ENCODE measurements at regions not wholly inside any gene's neighbourhood (a gene's known extent, or its start where the extent isn't known, plus 50 kb on each side); places are given as distances from the start of the nearest gene placed in this dataset.

GRCh38 chr5:107248066-107248695 lies 422.6 kb downstream of the EFNA5 start:
- peak; percentile 70 for TF ChIP-seq CTCF (IDR thresholded peaks at IDR 0.05)
- peaks cover 5% of the 10 kb centered on the region for H3K4me1 Mint-ChIP-seq
- no peak overlapping the region for H3K4me3 Mint-ChIP-seq
- H3K27me3 Mint-ChIP-seq (ENCODE audit: low read depth, poor library complexity): peaks cover 7% of the 10 kb centered on the region
- no peaks in the 10 kb centered on the region for H3K36me3 Mint-ChIP-seq (ENCODE audit: low read depth)
- no peaks in the 10 kb centered on the region for H3K9me3 Mint-ChIP-seq
- DNase-seq: peak; percentile 67
- H3K27ac Mint-ChIP-seq: no peak overlapping the region

GRCh38 chr5:107247427-107247826 lies 423.3 kb downstream of the EFNA5 start:
- Mint-ChIP-seq H3K36me3 (ENCODE audit: low read depth) (no peaks in the 10 kb centered on the region), H3K4me3 (no peak overlapping the region), H3K27me3 (ENCODE audit: low read depth, poor library complexity) (peaks cover 7% of the 10 kb centered on the region), H3K27ac (no peak overlapping the region), H3K4me1 (no peaks in the 10 kb centered on the region), H3K9me3 (no peaks in the 10 kb centered on the region)
- TF ChIP-seq CTCF (IDR thresholded peaks at IDR 0.05): no peak
- no peak for DNase-seq

GRCh38 chr5:107243220-107243579 lies 427.5 kb downstream of the EFNA5 start:
- DNase-seq: no peak
- H3K27ac Mint-ChIP-seq: no peak overlapping the region
- H3K27me3 Mint-ChIP-seq (ENCODE audit: low read depth, poor library complexity): peaks cover 2% of the 10 kb centered on the region
- H3K4me3 Mint-ChIP-seq: no peak overlapping the region
- H3K36me3 Mint-ChIP-seq (ENCODE audit: low read depth): no peaks in the 10 kb centered on the region
- no peaks in the 10 kb centered on the region for H3K4me1 Mint-ChIP-seq
- H3K9me3 Mint-ChIP-seq: no peaks in the 10 kb centered on the region
- TF ChIP-seq CTCF (IDR thresholded peaks at IDR 0.05): no peak

GRCh38 chr5:107242411-107243219 lies 428.1 kb downstream of the EFNA5 start:
- TF ChIP-seq CTCF (IDR thresholded peaks at IDR 0.05): no peak
- H3K27me3 Mint-ChIP-seq (ENCODE audit: low read depth, poor library complexity): no peaks in the 10 kb centered on the region
- no peaks in the 10 kb centered on the region for H3K9me3 Mint-ChIP-seq
- DNase-seq: no peak
- H3K4me1 Mint-ChIP-seq: no peaks in the 10 kb centered on the region
- H3K36me3 Mint-ChIP-seq (ENCODE audit: low read depth): no peaks in the 10 kb centered on the region
- H3K4me3 Mint-ChIP-seq: no peak overlapping the region
- no peak overlapping the region for H3K27ac Mint-ChIP-seq

- TF ChIP-seq CTCF (IDR thresholded peaks at IDR 0.05): no peak
- Mint-ChIP-seq H3K27ac (no peak overlapping the region), H3K4me3 (no peak overlapping the region), H3K9me3 (no peaks in the 10 kb centered on the region), H3K4me1 (no peaks in the 10 kb centered on the region), H3K27me3 (ENCODE audit: low read depth, poor library complexity) (no peaks in the 10 kb centered on the region), H3K36me3 (ENCODE audit: low read depth) (no peaks in the 10 kb centered on the region)
- DNase-seq: no peak
These were observed 428.9 kb downstream of the EFNA5 start for GRCh38 chr5:107241841-107242240.

DNA sequence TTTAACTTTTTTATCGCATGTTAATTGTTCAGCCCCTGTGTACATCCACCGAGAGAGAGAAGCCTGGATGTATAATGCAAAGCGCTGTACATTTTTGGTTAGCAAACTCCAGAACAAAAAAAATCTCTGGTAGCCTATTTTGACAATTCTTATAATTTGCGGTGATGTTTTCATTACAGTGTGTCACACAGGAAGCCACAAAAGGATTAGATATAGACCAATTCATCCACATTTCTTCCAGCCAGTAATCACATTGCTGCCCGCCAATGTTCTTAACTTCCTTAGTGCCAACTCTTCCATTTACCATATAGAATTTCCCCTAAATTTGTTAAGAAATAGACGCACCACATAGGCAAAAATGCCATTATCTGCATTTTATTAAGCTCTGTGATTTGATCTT lies 435.6 kb downstream of the EFNA5 start:
- no peak for DNase-seq
- Mint-ChIP-seq H3K27me3 (ENCODE audit: low read depth, poor library complexity) (no peaks in the 10 kb centered on the region), H3K36me3 (ENCODE audit: low read depth) (no peaks in the 10 kb centered on the region), H3K27ac (no peak overlapping the region), H3K9me3 (no peaks in the 10 kb centered on the region), H3K4me1 (no peaks in the 10 kb centered on the region), H3K4me3 (no peak overlapping the region)
- no peak for TF ChIP-seq CTCF (IDR thresholded peaks at IDR 0.05)

All from nephron progenitor cell (in vitro differentiated cells).